HG02588 (cell line): ENCODE measurements at regions not wholly inside any gene's neighbourhood (a gene's known extent, or its start where the extent isn't known, plus 50 kb on each side); places are given as distances from the start of the nearest gene placed in this dataset.
"Not testable (repeated sequence)": the region's sequence is repeated elsewhere in the genome, so short reads cannot be mapped to it uniquely, and the experiment has no call there.

Source experiments
- ATAC-seq: cut with Tn5 transposase; IDR thresholded peaks from one replicate; pipeline ENCODE4 v1.9.1; 2021; ENCODE audit warnings: mild to moderate bottlenecking, moderate library complexity; ENCODE audit not compliant: unreplicated experiment

DNA sequence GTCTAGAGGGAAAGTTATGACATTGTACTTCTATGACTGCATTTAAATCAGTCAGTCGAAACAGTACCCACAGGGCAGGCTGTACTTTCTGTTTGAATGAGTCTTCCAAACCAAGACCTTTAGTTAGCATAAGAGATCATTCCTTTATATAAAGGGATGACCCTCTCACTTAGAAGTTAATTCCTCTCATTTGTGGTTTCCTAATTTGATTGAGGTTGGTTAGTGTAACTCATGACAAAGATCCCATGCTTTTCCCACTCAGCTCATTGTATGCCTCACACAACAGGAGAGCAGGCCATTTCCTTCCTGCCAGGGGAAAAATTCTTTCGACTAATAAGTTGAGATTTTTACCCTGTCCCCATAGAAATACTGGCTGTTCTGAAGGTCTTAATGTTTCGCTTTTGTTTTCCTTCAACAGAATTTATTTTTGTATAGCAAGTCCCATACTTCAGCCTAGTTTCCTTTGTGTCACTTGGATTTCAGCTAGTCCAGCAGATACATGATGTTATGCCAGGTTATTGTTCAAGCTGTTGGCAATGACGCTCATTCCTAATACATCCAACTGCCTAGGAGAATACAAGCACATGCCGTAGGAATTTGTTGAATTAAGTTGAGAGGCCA is 500.7 kb downstream of the SPATA31D1 start:
- no peak for ATAC-seq

DNA sequence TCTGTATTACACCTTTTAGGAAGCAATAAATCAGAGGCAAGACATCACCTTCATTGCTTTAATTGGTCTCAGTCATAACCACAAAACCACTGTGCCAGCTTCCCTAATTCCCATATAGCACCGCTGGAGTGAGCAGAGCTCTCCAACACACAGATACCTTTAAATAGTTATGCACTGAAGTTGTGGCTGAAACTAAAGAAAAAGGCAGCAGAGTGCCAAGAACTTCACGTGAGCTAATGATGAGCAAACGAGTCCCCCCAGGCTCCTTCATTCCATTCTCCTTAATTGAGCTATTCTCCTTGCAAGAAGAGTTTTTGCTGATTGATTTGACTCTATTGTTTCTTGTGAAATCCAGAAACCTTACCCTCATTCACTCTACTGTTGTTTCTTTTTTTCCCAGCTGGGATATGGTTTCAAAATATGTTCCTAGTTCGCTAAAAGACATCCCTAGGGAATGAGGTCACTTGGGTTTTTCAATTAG is 501.5 kb downstream of the SPATA31D1 start:
- no peak for ATAC-seq

DNA sequence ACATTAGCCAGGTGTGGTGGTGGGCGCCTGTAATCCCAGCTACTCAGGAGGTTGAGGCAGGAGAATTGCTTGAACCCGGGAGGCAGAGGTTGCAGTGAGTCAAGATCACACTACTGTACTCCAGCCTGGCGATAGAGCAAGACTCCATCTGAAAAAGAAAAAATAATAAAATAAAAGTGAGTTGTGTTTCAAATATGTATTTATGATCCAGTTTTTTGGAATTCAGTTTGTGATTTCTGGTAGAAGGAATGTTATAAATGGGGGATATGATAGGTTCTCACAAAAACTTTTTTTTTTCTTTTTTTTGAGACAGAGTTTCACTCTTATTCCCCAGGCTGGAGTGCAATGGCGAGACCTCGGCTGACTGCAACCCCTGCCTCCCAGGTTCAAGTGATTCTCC is 502.2 kb downstream of the SPATA31D1 start:
- ATAC-seq, result not testable (repeated sequence)

DNA sequence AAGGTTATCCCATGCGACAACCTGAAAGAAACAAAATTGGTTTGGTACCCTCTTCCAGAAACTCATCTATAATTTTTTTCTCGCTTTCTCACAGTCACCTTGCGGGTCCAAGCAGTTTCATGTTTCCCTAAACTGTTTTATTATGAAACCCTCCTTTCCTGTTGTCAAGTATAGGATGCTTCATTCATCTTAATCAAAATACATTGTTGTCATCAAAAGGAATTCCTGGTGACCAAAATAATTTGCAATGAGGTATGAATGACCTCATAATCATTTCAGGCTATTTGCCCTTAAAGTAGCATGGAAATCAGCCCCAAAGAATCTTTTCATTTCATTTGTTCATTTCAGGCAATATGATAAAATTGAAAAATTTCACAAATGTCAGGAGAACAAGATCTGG is 503.0 kb downstream of the SPATA31D1 start:
- no peak for ATAC-seq

DNA sequence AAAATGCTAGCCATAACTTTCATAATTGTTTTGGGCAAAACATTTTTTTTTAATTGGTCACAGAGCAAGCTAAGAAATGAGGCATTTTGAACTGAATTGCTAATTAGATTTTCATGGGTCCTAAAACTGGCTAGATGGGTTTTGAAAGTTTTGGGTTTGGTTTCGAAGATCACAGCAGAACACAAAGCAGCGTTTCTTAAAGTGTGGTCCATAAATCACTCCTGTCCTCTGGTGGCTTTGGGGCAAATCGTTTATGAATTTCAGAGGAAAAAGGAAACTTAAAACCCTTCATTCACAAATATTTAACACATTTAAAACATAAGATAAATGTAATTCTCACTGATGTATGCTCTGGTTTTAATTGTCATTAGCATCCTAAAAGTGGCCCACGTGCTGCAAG is 503.7 kb downstream of the SPATA31D1 start:
- ATAC-seq, result no peak

DNA sequence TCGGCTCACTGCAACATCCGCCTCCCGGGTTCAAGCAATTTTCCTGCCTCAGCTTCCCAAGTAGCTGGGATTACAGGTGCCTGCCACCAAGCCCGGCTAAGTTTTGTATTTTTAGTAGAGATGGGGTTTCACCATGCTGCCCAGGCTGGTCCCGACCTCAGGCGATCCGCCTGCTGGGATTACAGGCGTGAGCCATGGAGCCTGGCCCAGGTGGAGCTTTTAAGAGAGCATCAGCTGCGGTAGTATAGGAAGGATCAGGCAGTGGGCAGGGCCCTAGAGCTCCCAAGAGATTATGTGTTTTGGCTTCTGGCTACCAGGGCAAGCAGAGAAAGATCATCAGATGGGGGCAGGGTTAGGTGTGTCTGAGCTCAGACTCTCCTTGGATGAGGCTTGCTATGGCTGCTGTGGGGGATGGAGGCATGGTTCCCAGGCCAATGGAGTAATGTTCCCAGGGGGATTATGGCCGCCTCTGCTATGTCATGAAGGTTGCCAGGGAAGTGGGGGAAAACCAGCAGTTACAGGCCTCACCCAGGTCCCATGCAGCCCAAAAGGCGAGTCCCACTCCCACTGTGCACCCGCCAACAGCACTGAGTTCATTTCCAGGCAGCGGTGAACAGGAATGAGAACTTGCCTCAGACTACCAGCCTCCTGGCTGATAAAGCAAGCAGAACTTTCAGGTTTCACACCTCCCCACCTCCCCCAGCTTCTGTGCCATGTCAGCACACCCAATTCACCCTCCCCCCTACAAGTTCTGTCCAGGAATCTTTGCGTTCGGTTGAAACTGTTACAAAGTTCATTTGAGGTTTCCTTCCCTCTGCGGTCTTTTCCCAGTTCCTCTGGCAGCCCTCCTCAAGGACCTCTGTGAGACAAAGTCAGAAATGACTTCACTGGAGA is 507.6 kb downstream of the SPATA31D1 start:
- no peak for ATAC-seq

DNA sequence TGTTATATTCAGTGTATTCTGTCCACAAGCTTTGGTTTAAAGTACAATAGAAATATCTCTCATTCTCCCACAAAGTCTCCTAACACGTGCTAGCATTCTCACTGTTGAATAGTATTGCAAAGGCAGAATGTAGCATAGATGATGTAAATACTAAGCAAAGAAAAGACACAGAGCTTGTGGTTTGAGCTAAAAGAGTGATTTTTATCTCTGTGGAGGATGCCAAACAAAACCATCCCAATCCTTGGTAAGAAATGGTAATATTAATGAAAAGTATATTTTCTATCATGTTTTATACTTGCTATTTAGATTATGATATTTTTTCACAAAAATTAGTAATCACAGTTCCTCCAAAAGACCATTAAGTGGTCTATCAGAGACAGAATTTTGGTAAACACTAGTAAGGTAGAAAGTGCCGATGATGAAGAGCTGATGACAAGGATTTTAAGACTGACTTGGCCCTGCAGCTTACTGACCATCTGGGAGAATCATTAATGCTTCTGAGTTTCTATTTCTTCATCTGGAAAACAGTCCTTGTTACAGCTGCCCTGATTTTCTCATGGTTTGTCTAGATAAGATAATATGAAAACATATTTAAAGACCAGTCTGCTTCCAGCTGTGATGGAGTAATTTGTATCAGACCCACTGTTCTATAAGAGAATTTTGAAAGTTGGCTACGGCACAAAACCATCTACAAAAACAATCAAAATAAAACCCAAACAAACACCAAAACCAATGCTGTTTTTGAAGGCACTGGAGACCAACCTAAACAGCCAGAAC is 510.2 kb downstream of the SPATA31D1 start:
- ATAC-seq, result no peak

DNA sequence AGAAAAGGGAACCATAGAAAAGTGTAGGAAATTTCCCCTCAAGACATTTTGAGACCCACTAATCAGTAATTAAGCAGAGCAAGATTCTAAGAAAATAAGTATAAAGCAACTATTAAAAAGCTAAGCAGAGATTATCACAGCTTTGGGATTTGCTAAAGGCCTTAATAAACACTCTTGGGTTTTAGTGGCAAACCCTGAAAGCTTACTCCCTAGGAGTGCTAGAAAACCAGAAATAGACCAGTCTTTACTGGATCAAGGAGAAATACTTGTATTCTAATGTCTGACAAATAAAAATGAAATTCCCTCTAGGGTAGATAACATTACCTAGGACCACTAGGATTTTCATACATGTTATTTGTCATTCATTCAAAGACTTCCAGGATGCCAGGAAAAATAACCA is 510.8 kb downstream of the SPATA31D1 start:
- no peak for ATAC-seq

DNA sequence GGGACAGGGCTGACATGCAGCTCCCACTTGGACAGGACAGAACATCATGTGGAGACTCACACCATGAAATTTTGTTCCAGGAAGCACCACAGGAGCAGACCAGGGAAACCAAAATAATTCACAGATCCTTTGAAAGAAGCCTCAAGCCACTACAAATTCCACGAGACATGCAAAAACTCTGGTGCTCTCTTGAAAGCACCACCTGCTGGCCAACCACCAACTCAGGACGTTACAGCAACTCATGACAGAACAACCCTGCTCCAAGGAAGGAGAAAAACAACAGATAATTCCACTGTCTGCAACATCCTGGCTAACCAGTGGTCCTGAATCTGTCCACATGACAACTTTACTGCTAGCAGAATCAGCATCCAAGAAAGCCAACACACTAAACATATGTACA is 516.0 kb downstream of the SPATA31D1 start:
- ATAC-seq, result no peak

DNA sequence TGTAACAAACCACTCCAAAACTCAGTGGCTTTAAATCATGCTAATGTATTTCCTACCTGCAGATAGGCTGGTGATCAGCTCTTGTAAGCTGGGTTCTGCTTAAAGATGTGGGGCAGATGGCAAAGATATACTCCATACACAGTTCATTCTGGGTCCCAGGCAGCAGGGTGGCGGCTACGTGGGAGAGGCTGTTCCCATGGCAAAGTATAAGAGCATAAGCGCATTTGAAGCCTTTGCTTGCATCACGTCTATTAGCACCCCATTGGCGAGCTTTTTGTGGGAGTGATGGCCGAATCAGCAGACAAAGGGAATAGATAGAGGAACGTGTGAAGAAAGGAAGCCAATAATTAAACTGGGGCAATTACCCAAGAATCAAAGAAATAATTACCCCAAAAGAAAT is 523.1 kb downstream of the SPATA31D1 start:
- no peak for ATAC-seq

DNA sequence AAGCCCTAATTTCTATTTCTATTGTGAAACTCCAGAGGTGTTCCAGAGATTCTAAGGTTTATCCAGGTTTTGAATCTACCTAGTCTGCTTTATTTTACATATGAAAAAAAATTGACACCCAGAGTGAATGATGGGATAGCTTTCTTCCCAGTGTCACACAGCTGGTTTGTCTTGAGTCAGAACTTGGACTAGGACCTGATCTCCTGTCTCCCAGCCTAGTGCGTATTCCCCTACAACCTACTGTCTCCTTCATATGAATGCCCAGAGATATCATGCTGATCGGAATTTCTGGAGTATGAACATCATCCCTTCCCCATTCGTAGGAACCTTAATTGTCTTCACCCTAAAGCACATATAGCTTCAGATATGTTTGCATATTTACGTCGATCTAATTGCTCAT is 524.2 kb downstream of the SPATA31D1 start:
- no peak for ATAC-seq

DNA sequence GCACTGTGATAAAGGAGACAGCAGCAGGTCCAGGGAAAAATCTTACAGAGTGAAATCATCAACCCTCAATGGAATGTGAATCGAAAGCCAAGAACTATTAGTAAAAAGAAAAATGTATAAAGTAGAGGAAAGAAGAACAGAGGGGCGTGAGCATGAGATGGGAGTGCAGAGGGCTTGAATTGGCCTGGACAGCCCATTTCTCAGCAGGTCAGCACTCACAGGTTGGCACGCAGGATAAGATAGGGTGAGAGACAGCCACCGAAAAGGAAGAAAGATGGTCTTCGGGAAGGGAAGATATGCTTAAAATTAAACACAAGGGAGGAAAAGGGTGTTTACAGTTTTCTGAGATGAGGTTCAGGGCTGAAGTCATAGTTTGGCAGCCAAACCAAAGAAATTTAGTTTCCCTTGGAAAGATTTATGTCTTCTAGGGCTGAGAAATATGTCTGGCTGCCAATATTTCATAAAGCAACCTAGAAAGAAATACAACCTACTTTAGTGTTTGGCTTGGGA is 524.7 kb downstream of the SPATA31D1 start:
- ATAC-seq, result no peak

DNA sequence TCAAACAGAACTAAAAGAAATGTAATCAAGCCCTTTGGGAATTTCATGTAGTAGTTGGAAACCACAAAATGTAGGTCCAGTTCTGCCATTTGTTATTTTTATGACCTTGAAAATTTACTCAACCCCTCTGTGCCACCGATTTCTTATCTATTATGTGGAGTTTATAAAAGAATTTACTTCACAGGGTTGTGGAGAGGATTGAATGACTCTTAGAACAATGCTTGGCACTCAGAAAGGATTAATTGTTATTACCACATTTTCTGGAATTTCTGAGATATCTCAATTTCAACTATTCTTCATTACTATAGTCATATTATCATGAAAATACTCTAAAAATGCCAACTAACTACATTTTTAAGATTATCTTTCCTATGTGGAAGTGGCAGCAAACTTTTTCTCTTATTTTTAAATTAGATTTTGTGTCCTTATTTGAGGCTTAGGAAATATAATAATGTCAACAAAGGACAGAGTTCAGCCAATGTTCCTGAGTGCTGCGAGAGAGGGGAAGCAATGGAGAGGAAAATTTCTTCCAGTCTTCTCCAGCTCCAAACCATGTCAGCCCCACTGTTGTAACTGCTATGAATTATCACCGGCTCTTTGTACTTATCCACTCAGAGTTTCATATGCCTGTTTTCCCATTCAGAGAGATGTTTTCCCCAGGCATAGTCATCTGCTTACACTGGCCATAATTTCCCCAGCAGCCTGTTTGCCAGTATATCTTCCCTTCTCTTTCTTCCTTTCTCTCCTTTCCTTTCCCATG is 525.6 kb downstream of the SPATA31D1 start:
- no peak for ATAC-seq

DNA sequence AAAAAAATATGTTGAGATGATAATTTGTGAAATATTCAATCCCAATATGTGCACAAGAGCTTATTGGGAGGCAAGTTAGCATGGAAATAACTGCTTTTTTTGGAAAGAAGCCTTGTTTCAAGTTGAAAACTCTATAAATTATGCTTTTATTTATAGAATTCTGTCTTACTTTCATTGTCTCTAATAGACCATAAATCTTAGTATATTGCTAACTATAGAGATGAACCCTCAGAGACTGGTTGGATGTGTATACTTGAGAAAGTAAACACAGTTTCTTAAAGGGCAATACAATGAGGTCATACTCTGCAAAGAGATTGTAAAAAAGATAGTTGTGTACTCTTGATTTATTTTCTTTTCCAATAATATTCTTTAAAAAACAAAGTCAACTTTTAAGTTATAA is 530.3 kb downstream of the SPATA31D1 start:
- ATAC-seq, result no peak

DNA sequence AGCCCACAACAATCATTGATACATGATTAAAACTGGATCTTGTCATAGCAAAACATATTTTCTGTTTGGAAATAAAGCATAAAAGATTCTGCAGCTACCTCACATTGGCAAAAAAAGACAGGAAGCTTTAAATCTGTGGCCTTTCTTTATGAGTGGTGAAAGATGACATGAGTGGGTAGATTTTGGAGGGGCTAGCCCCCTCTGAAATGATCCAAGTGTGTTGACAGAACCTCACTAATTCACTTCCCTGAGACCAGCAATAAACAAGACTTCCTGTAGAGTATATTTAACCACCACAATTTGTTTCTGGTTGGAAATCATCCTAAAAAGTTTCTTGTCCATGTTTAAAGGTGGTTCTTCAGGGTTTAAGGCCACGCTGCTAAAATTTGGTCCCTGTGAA is 530.8 kb downstream of the SPATA31D1 start:
- no peak for ATAC-seq

DNA sequence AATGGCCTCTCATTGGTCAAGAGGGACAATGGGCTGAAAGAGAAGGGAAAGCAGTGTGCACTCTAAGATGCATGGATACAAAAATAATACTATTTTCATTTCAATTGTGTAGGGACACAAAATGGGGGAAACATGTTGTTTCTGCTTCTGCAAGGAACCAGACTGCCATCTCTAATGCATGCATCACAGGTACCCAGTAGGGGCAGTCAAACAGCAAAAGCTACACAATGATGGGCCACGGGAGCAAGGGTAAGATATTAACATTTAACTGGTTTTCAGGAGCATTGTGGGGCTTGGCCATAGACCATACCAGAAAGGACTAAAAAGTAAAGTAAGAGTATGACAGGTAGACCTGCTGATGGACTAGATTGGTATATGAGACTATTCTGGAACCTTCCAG is 535.8 kb downstream of the SPATA31D1 start:
- no peak for ATAC-seq

DNA sequence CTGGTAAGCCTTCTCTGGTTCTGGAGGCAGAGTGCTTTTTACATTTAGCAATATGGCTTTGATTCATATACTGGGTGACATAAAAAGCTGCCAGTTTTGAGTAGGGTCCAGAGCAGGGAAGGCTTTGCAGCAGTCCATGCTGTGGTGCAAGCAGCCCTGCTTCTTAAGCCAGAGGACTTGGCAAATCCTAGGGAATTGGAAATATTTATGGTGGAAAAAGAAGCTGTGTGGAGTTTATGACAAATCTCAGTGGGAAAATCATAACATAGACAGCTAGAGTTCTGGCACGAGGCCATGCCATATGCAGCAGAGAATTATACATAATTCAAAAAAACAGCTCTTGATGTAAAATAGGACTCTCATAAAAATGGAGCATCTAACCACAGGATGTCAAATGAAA is 536.4 kb downstream of the RASEF start:
- ATAC-seq, result no peak

DNA sequence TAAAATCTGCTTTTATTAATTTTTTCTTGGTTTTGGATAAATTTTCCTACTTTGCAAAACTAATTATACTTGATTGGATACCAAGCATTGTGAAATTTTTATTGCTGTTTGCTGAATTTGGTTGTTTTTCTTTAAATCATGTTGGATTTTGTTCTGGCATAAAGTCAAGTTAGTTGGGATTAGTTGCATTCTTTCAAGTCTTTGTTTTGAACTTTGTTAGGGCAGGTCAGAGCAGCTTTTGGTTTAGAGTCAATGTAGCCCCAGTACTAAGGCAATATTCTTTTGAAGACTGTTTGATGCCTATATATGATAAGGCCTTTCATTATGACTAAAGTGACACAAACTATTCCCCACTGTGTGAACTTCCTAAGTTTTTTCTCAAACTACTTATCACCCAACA is 531.1 kb downstream of the RASEF start:
- no peak for ATAC-seq

DNA sequence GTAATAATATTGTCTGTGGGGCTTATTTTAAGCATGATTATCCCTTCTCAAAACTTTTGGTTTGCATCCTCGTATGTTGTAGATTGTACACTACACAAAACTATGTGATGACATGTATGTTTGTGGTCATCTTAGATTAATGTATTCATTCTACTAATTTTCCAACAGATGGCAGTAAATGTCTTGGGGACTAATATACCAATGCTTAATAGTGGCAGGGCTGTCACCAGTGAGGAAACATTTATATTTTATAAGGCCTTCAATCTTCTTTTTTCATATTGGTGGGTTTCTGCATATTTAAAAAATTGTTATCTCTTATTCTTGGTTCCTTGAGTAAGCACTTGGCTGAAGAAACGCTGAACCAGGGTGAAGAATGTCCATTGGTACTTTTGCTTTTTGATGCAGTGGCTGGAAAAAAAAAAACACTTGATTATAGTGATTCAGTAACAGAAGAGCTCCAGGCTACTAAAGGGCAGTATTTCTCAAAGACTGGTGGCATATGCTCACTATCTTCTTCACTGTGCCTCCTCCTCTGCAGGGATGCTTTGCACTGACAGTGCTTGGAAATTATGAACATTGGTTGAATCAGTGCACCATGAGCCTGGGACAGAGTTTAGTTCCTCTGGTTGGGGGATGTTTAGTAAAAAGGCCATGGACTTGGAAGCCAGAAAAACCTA is 530.3 kb downstream of the RASEF start:
- ATAC-seq, result no peak

DNA sequence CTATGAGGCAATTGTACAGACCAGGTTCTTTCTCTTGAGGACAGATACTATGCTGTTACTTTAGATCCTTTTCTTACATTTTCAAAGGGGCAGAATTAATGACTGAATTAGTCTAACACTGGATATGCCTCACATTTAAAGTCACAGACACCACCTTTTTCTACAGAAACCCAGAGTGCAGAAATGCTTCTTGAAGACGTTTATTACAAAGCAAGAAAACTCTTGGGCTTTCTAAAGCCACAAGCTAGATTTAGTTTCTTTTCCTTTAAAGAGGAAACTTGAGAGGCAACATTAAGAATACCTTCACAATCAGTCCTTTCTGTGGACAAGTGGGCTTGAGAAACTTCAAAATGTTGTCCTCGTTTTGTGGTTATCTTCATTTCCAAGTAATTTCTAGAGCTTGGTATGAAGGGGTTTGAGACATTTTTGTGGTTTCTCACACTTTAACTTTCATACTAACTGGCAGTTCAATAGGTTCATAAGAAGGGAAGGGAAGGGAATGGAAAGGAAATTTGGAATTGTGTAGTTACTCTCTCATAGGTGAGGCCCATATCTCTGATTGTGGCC is 527.4 kb downstream of the RASEF start:
- no peak for ATAC-seq
